BE2C (cell line): ENCODE measurements at regions not wholly inside any gene's neighbourhood (a gene's known extent, or its start where the extent isn't known, plus 50 kb on each side); places are given as distances from the start of the nearest gene placed in this dataset.

ENCODE experiments used
- DNase-seq: peaks from one replicate; pipeline ENCODE4 v3.0.0-alpha.2; 2020
- H3K27me3 ChIP-seq: fragments of 250-450 bp; sonication (Bioruptor Pico); 2 replicates; pipeline ENCODE4 v1.5.1; 2020; ENCODE audit warnings: mild to moderate bottlenecking
- H3K36me3 ChIP-seq: fragments of 250-450 bp; sonication (Bioruptor Pico); 2 replicates; pipeline ENCODE4 v1.5.1; 2020; ENCODE audit warnings: mild to moderate bottlenecking
- H3K4me1 ChIP-seq: fragments of 250-450 bp; sonication (Bioruptor Pico); 2 replicates; pipeline ENCODE4 v1.5.1; 2020
- H3K4me3 ChIP-seq: 2 replicates; pipeline ENCODE4 v1.5.1; 2011; ENCODE audit warnings: low read depth, low read length
- H3K9me3 ChIP-seq: fragments of 250-450 bp; sonication (Bioruptor Pico); 2 replicates; pipeline ENCODE4 v1.5.1; 2020
- CTCF ChIP-seq: IDR thresholded peaks from 2 replicates; pipeline ENCODE4 v1.5.1; 2012; ENCODE audit warnings: mild to moderate bottlenecking, low read depth, low read length

DNA sequence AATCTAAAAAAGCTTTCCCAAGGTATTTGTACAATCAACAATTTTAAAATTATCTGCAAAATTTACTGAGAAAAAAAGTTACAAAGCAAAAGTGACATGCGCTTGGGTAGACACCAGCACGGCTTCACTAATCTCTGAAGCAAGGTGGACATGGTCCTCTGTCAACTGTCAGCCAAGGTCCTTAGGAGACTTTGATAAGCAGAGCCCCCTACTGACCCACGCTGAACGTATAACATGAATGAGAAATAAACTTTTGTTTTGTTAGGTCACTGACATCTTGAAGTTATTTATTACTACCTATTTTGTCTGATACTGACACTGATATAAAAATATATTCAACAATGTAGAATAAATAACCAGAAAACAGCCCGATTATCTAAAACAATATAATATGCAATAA, 100.7 kb upstream of the OBI1 start:
- peak; percentile 32 for TF ChIP-seq CTCF
- H3K9me3 ChIP-seq: no peaks in the 10 kb centered on the region

GRCh38 chr13:78758549-78758948, 99.6 kb upstream of the OBI1 start:
- DNase-seq: no peak
- H3K9me3 ChIP-seq: no peaks in the 10 kb centered on the region
- H3K4me3 ChIP-seq: no peak overlapping the region
- H3K36me3 ChIP-seq: no peaks in the 10 kb centered on the region
- no peaks in the 10 kb centered on the region for H3K4me1 ChIP-seq
- no peak for TF ChIP-seq CTCF
- H3K27me3 ChIP-seq: peaks cover 14% of the 10 kb centered on the region

More for the DNA sequence above, 100.7 kb upstream of the OBI1 start:
- no peak for DNase-seq
- H3K4me1 ChIP-seq: no peaks in the 10 kb centered on the region
- H3K4me3 ChIP-seq: no peak overlapping the region
- H3K27me3 ChIP-seq: peaks cover 8% of the 10 kb centered on the region; the same call in 1 of the 2 replicates
- H3K36me3 ChIP-seq: no peaks in the 10 kb centered on the region

GRCh38 chr13:78753435-78753834, 94.5 kb upstream of the OBI1 start:
- H3K4me1 ChIP-seq: no peaks in the 10 kb centered on the region
- no peaks in the 10 kb centered on the region for H3K9me3 ChIP-seq
- no peaks in the 10 kb centered on the region for H3K36me3 ChIP-seq
- DNase-seq: no peak
- peaks cover 15% of the 10 kb centered on the region for H3K27me3 ChIP-seq
- no peak overlapping the region for H3K4me3 ChIP-seq
- TF ChIP-seq CTCF: no peak

- no peak for DNase-seq
- H3K27me3 ChIP-seq: peaks cover 7% of the 10 kb centered on the region
- H3K4me3 ChIP-seq: no peak overlapping the region
- TF ChIP-seq CTCF: no peak
- H3K4me1 ChIP-seq: no peaks in the 10 kb centered on the region
- H3K36me3 ChIP-seq: no peaks in the 10 kb centered on the region
- H3K9me3 ChIP-seq: no peaks in the 10 kb centered on the region
These were observed 91.8 kb upstream of the OBI1 start for GRCh38 chr13:78750735-78751134.

- no peaks in the 10 kb centered on the region for H3K36me3 ChIP-seq
- no peaks in the 10 kb centered on the region for H3K9me3 ChIP-seq
- H3K4me3 ChIP-seq: no peak overlapping the region
- TF ChIP-seq CTCF: no peak
- DNase-seq: no peak
- H3K27me3 ChIP-seq: 0 out of 2 replicates have a peak, but pooled peaks cover 6% of the 10 kb centered on the region
- H3K4me1 ChIP-seq: no peaks in the 10 kb centered on the region
These were observed 85.0 kb upstream of the OBI1 start for GRCh38 chr13:78743973-78744372.

DNA sequence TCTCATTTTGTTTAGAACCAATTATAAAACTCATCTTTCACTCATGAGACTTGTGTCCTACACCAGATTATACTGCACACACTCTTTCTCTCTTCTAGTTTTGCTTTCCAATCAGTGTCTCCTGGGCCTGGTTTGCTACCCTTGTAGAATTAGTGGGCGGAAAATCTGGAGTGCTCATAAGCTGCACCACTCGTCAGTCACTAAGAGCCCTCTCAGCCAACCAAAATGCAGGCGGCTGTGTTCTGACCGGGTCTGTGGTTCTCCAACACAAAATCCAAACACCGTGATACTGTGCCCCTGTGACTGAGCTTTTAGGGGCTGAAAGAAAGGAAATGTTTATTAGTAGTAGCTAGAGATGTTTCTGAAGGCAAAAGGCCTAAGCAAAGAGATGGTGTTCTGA, 83.7 kb upstream of the OBI1 start:
- no peak for TF ChIP-seq CTCF
- no peak overlapping the region for H3K4me3 ChIP-seq
- H3K36me3 ChIP-seq: no peaks in the 10 kb centered on the region
- no peaks in the 10 kb centered on the region for H3K4me1 ChIP-seq
- 0 out of 2 replicates have a peak, but pooled peaks cover 6% of the 10 kb centered on the region for H3K27me3 ChIP-seq
- DNase-seq: no peak
- H3K9me3 ChIP-seq: no peaks in the 10 kb centered on the region
